ENCODE measurements at regions not wholly inside any gene's neighbourhood (a gene's known extent, or its start where the extent isn't known, plus 50 kb on each side); places are given as distances from the start of the nearest gene placed in this dataset.
"Not testable (repeated sequence)": the region's sequence is repeated elsewhere in the genome, so short reads cannot be mapped to it uniquely, and the experiment has no call there.

- DNase-seq (ENCODE audit: low spot score); ATAC-seq; POLR2A ChIA-PET; CTCF ChIA-PET; H3K4me1 Mint-ChIP-seq; H3K9me3 Mint-ChIP-seq; H3K27ac Mint-ChIP-seq; H3K36me3 Mint-ChIP-seq; H3K4me3 Mint-ChIP-seq; H3K27me3 Mint-ChIP-seq (ENCODE audit: low read depth): not testable (repeated sequence)
These were observed 146.7 kb downstream of the SPIN4 start for GRCh38 chrX:63204266-63205074.

- H3K36me3 Mint-ChIP-seq; H3K4me3 Mint-ChIP-seq; ATAC-seq; POLR2A ChIA-PET; H3K9me3 Mint-ChIP-seq; H3K4me1 Mint-ChIP-seq; CTCF ChIA-PET; H3K27me3 Mint-ChIP-seq (ENCODE audit: low read depth); DNase-seq (ENCODE audit: low spot score); H3K27ac Mint-ChIP-seq: not testable (repeated sequence)
These were observed 149.1 kb downstream of the SPIN4 start for GRCh38 chrX:63201987-63202386.

- H3K27me3 Mint-ChIP-seq (ENCODE audit: low read depth); H3K9me3 Mint-ChIP-seq; ATAC-seq; H3K4me1 Mint-ChIP-seq; H3K27ac Mint-ChIP-seq; CTCF ChIA-PET; H3K36me3 Mint-ChIP-seq; POLR2A ChIA-PET; DNase-seq (ENCODE audit: low spot score); H3K4me3 Mint-ChIP-seq: not testable (repeated sequence)
These were observed 152.4 kb downstream of the SPIN4 start for GRCh38 chrX:63198693-63199092.

DNA sequence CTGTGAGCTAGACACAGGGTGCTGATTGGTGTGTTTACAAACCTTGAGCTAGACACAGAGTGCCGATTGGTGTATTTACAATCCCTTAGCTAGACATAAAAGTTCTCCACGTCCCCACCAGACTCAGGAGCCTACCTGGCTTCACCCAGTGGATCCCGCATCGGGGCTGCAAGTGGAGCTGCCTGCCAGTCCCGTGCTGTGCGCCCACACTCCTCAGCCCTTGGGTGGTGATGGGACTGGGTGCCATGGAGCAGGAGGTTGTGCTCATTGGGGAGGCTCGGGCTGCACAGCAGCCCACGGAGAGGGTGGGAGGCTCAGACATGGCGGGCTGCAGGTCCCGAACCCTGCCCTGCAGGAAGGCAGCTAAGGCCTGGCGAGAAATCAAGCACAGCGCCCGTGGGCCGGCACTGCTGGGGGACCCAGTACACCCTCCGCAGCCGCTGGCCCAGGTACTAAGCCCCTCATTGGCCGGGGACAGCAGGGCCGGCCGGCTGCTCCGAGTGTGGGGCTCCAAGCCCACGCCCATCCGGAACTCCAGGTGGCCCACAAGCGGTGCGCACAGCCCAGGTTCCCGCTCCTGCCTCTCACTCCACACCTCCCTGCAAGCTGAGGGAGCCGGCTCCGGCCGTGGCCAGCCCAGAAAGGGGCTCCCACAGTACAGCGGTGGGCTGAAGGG lies 158.6 kb downstream of the SPIN4 start:
- DNase-seq (ENCODE audit: low spot score); H3K4me1 Mint-ChIP-seq; H3K27ac Mint-ChIP-seq; POLR2A ChIA-PET; CTCF ChIA-PET; ATAC-seq; H3K27me3 Mint-ChIP-seq (ENCODE audit: low read depth); H3K4me3 Mint-ChIP-seq: not testable (repeated sequence)
- peaks cover 18% of the 10 kb centered on the region for H3K9me3 Mint-ChIP-seq
- peaks cover 11% of the 10 kb centered on the region for H3K36me3 Mint-ChIP-seq

DNA sequence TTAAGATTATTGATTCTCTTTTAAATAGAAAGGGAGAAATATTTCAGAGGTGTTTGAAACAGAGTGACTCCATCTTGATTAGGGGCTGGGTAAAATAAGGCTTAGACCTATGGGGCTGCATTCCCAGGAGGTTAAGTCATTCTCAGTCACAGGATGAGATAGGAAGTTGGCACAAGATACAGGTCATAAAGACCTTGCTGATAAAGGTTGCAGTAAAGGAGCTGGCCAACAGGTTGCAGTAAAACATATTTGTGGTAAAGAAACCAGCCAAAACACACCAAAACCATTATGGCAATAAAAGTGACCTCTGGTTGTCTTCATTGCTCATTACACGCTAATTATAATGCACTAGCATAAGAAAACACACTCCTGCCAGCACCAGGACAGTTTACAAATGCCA lies 165.0 kb downstream of the SPIN4 start:
- no peak overlapping the region for H3K4me3 Mint-ChIP-seq
- POLR2A ChIA-PET: no interaction called here

More for the DNA sequence above, 165.0 kb downstream of the SPIN4 start:
- Mint-ChIP-seq H3K4me1 (no peaks in the 10 kb centered on the region), H3K27ac (no peak overlapping the region), H3K9me3 (peaks cover 20% of the 10 kb centered on the region), H3K36me3 (peaks cover 10% of the 10 kb centered on the region), H3K27me3 (ENCODE audit: low read depth) (no peaks in the 10 kb centered on the region)
- CTCF ChIA-PET: no interaction called here
- TF ChIP-seq PREB (CRISPR knock-in tag; IDR thresholded peaks at IDR 0.05; ENCODE audit: borderline replicate concordance) (no peak), E2F5 (CRISPR knock-in tag; IDR thresholded peaks at IDR 0.05) (no peak), NFE2L1 (CRISPR knock-in tag; IDR thresholded peaks at IDR 0.05) (no peak), SMAD4 (CRISPR knock-in tag; IDR thresholded peaks at IDR 0.05) (no peak), FOXP1 (CRISPR knock-in tag; IDR thresholded peaks at IDR 0.05; ENCODE audit: borderline replicate concordance) (no peak), ZNF138 (CRISPR knock-in tag; conservative IDR thresholded peaks at IDR 0.05) (no peak), ETV6 (CRISPR knock-in tag; IDR thresholded peaks at IDR 0.05) (no peak)
- TF ChIP-seq, protein P1, sequence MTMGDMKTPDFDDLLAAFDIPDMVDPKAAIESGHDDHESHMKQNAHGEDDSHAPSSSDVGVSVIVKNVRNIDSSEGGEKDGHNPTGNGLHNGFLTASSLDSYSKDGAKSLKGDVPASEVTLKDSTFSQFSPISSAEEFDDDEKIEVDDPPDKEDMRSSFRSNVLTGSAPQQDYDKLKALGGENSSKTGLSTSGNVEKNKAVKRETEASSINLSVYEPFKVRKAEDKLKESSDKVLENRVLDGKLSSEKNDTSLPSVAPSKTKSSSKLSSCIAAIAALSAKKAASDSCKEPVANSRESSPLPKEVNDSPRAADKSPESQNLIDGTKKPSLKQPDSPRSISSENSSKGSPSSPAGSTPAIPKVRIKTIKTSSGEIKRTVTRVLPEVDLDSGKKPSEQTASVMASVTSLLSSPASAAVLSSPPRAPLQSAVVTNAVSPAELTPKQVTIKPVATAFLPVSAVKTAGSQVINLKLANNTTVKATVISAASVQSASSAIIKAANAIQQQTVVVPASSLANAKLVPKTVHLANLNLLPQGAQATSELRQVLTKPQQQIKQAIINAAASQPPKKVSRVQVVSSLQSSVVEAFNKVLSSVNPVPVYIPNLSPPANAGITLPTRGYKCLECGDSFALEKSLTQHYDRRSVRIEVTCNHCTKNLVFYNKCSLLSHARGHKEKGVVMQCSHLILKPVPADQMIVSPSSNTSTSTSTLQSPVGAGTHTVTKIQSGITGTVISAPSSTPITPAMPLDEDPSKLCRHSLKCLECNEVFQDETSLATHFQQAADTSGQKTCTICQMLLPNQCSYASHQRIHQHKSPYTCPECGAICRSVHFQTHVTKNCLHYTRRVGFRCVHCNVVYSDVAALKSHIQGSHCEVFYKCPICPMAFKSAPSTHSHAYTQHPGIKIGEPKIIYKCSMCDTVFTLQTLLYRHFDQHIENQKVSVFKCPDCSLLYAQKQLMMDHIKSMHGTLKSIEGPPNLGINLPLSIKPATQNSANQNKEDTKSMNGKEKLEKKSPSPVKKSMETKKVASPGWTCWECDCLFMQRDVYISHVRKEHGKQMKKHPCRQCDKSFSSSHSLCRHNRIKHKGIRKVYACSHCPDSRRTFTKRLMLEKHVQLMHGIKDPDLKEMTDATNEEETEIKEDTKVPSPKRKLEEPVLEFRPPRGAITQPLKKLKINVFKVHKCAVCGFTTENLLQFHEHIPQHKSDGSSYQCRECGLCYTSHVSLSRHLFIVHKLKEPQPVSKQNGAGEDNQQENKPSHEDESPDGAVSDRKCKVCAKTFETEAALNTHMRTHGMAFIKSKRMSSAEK (CRISPR knock-in tag; IDR thresholded peaks at IDR 0.05; ENCODE audit: borderline replicate concordance): no peak
- TF ChIP-seq, protein P2, sequence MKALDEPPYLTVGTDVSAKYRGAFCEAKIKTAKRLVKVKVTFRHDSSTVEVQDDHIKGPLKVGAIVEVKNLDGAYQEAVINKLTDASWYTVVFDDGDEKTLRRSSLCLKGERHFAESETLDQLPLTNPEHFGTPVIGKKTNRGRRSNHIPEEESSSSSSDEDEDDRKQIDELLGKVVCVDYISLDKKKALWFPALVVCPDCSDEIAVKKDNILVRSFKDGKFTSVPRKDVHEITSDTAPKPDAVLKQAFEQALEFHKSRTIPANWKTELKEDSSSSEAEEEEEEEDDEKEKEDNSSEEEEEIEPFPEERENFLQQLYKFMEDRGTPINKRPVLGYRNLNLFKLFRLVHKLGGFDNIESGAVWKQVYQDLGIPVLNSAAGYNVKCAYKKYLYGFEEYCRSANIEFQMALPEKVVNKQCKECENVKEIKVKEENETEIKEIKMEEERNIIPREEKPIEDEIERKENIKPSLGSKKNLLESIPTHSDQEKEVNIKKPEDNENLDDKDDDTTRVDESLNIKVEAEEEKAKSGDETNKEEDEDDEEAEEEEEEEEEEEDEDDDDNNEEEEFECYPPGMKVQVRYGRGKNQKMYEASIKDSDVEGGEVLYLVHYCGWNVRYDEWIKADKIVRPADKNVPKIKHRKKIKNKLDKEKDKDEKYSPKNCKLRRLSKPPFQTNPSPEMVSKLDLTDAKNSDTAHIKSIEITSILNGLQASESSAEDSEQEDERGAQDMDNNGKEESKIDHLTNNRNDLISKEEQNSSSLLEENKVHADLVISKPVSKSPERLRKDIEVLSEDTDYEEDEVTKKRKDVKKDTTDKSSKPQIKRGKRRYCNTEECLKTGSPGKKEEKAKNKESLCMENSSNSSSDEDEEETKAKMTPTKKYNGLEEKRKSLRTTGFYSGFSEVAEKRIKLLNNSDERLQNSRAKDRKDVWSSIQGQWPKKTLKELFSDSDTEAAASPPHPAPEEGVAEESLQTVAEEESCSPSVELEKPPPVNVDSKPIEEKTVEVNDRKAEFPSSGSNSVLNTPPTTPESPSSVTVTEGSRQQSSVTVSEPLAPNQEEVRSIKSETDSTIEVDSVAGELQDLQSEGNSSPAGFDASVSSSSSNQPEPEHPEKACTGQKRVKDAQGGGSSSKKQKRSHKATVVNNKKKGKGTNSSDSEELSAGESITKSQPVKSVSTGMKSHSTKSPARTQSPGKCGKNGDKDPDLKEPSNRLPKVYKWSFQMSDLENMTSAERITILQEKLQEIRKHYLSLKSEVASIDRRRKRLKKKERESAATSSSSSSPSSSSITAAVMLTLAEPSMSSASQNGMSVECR (CRISPR knock-in tag; IDR thresholded peaks at IDR 0.05; ENCODE audit: borderline replicate concordance): no peak
- DNase-seq (ENCODE audit: low spot score): no peak
- ATAC-seq: no peak
